Sciatic nerve (tissue), 2 donors: ENCODE measurements at regions not wholly inside any gene's neighbourhood (a gene's known extent, or its start where the extent isn't known, plus 50 kb on each side); places are given as distances from the start of the nearest gene placed in this dataset.
A peak's percentile ranks its signal among the peaks of the same experiment; 100 is the strongest.

Experiments used
- ATAC-seq: fragments of 200-7000 bp; cut with Tn5 transposase; one replicate; pipeline ENCODE4 v1.9.1; 2020; ENCODE audit warnings: mild to moderate bottlenecking, moderate library complexity
- DNase-seq: peaks from one replicate; pipeline ENCODE4 v3.0.0-alpha.2; 2020; ENCODE audit warnings: low spot score
- intact Hi-C: fragments of 100-400 bp; cut with DNase I; formaldehyde crosslinking; loops from one replicate; pipeline ENCODE4 v1.14.2; 2022
- donor health status: DM: no; HTN: no; CAD: no.
- donor health status: DM: no; HTN: no; CAD: no.

- ATAC-seq (peak; percentile 44), DNase-seq (no peak)
- intact Hi-C loops: no loop called here
Observed at GRCh38 chr21:34022627-34023335, 50.6 kb upstream of the MRPS6 start.

DNA sequence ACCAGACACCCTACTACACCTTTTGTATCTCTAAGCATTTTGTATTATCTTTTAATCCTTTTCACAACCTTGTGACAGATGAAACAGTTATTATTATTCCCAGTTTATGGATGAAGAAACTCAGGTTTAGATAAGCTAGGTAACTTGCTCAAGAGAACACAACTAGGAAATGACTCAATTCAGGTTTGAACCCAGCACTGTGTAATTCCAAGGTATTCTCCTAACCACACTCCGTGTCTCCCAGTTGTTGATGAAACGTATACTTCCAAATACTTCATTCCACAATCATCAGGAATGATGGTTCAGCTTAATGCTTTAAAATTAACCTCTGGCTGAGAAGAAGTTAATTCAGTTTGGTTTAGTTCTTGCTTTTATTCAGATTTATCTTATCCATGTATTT lies 51.7 kb upstream of the MRPS6 start:
- ATAC-seq (no peak), DNase-seq (no peak)
- intact Hi-C loops: no loop called here

DNA sequence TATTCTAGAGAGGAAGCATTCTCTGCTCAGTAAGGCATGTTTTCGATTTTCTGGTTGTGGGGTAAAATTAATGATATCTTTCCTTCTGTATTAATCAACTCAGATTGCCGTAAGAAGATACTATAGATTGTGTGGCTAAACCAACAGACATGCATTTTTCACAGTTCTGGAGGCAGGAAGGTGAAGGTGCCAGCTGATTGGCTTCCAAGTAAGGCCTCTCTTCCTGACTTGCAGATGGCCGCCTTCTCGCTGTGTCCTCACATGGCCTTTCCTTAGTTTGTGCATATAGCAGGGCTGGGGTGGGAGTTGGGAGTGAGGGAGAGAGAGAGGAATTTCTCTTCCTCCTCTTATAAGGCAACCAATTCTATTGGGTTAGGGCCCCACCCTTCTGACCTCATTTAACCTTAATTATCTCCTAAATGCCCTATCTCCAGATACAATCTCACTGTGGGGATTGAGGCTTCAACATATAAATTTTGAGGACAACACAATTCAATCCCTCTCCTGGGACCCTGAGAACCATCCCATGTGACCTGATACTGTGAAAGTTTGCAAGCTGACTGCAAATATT lies 52.3 kb upstream of the MRPS6 start:
- ATAC-seq (no peak), DNase-seq (no peak)
- intact Hi-C loops: no loop called here

GRCh38 chr21:34020005-34020847 lies 53.2 kb upstream of the MRPS6 start:
- intact Hi-C loops: no loop called here
- ATAC-seq: peak; percentile 57
- no peak for DNase-seq

GRCh38 chr21:34019402-34019801 lies 54.0 kb upstream of the MRPS6 start:
- ATAC-seq: no peak
- intact Hi-C loops: no loop called here

GRCh38 chr21:34018910-34019309 lies 54.5 kb upstream of the MRPS6 start:
- ATAC-seq (no peak), DNase-seq (no peak)
- intact Hi-C loops: no loop called here

More at GRCh38 chr21:34019402-34019801, 54.0 kb upstream of the MRPS6 start:
- DNase-seq: no peak

GRCh38 chr21:34018185-34018584 lies 55.2 kb upstream of the MRPS6 start:
- intact Hi-C loops: no loop called here
- ATAC-seq: no peak
- DNase-seq: no peak

DNA sequence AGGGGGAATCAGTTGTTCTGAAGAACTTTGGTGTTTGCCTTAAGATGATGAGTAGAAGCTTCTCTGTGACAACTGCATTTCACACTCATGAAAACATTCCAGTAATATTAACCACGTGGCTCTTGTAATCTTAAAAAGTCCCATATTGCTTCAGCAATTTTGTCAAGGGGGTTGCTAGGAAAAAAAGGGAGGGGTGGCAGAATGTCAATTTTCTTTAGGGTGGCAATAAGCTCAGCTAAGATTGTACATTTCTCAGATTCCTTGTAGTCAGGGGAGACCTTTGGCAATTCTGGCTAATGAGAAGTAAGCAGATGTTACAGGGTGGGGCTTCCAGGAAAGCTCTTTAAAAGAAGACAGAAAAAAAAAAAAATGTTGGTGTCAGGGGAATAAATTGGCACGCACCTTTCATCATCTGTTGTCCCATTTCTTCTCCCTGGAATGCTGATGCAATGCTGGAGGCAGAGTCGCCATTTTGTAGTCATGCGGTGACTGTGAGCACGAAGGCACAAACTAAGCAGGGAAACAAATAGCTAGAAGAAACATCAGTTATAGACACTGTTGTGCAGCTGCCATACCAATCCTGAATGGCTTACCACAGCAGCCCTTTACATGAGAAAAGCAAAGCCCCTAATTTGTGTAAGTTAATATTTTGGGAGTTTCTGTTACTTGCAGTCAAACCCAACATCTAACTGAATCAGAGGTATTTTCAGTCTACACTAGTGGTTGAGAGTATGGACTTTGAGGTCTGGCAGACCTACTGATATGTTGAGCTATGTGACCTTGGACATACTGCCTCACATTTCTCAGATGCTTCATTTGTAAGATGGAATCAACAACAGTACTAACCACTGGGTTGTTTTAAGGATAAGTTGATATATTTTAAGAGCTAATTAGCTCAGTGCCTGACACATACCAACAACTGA lies 56.1 kb upstream of the MRPS6 start:
- no peak for DNase-seq
- no peak for ATAC-seq
- intact Hi-C loops: no loop called here

GRCh38 chr21:34012640-34013039 lies 60.7 kb upstream of the MRPS6 start:
- DNase-seq: no peak
- ATAC-seq: no peak
- intact Hi-C loops: no loop called here

DNA sequence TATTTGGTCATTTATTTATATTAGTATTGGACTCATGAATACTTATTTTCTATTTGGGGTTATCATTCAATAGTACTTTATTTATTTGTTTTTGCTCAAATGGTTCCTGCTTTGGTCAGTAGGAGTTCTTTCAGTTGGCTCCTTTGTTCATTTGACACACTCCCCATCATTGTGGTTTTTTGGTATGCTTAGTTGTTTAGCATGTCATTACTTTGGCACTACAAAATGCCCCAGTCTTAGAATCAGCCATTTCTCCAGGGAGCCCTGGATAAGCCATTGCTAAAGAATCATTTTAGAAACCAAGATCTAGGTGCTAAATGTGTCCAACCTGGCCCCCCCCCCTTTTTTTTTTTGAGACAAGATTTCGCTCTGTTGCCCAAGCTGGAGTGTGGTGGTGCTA lies 61.7 kb upstream of the MRPS6 start:
- DNase-seq (no peak), ATAC-seq (no peak)
- intact Hi-C loops: no loop called here

- ATAC-seq (no peak), DNase-seq (no peak)
- intact Hi-C loops: no loop called here
Observed at GRCh38 chr21:34009193-34009592, 64.2 kb upstream of the MRPS6 start.

GRCh38 chr21:34008618-34009017 lies 64.8 kb upstream of the MRPS6 start:
- intact Hi-C loops: no loop called here
- no peak for ATAC-seq

DNA sequence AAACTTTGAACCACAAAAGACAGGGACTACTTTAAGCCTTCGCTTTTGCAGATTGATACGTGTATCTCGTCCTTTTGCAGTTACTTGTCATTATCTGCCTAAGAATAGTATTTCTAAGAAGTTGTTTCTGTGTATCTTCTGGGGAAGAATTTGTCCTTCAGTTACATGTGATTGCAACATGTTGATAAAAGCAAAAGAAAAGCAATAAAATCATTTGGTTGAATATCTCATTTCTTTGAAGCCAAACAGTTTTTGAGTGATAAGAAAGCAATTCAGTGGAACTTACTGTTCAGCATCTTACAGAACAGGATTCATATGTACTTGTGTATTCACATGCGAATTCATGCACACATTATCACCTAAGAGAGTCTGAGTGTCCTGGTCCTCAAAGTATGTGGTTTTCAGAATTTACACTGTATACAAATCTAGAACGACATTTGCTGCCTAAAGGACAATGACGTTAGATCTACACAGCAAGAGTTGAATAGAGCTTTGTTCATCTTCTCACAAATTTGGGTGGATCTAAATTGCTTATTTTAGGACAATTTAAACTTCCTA lies 66.7 kb upstream of the MRPS6 start:
- DNase-seq: no peak
- peak; percentile 37 for ATAC-seq
- intact Hi-C loops: no loop called here

More at GRCh38 chr21:34008618-34009017, 64.8 kb upstream of the MRPS6 start:
- DNase-seq: no peak

DNA sequence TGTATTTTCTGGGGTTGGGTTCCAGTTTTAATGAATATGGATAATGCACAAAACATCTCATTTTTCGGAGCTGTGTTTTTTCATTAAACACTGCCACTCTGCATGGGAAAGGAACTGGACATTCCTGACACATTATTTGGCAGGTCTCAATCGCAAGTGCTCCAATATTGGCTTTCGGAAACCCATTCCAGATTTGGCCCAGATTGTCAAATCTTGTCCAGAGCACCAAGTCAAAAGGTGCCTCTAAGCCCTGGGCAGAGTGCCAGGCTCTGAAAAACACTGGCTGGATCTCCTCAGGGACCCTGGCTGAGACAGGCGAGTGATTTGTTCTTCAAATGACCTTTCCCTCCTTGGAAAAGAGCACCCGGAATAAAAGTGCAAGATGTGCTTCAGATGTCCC lies 68.4 kb upstream of the MRPS6 start:
- DNase-seq (peak; percentile 73), ATAC-seq (peak; percentile 76)
- intact Hi-C loops: no loop called here

GRCh38 chr21:34004013-34004938 lies 69.1 kb upstream of the MRPS6 start:
- peak; percentile 86 for ATAC-seq
- intact Hi-C loops: no loop called here

GRCh38 chr21:34003428-34003827 lies 70.0 kb upstream of the MRPS6 start:
- DNase-seq (no peak), ATAC-seq (no peak)
- intact Hi-C loops: no loop called here

More at GRCh38 chr21:34004013-34004938, 69.1 kb upstream of the MRPS6 start:
- DNase-seq: no peak

DNA sequence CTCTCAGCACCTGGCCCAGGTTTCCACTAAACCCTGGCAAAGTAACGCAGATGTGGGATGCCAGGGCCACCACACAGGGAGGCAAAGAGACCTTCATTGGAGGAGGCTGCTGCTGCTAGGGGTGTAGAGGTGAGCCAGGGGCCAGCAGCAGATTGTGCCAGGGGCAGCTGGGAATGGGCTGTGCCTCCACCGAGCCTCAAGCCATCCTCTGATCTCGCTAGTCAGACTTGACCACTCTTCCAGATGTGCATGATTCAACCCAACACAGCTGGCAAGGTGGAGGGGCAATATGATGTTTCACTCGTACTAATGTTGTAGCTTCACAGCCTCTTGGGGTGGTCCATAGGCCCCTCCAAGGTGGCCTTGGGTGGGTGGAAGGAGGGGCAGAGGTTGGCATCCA lies 73.0 kb upstream of the MRPS6 start:
- ATAC-seq: no peak
- intact Hi-C loops: loop anchor here (2.0 kb wide), 1 partner anchor 28 kb away; no protein-coding TSS in a partner anchor
- no peak for DNase-seq

DNA sequence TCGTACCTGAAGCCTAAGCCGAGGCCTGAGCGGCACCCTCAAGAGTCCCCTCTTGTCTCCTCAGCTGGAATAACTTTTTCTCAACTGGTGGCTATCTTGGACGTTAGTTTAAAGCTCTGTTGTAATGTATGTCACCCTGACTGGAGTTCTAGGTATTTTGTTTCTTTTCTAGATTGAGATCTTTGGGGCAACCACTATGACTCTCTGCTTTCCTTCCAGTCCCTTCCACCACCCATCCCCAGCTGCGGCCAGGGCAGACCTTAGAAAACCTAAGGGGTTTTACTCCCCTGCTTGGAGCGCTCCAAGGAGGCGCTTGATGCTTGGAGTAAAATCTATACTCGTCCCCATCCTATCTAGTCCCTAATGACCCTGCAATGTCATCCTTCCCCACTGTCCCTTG lies 74.6 kb upstream of the MRPS6 start:
- intact Hi-C loops: no loop called here
- ATAC-seq (no peak), DNase-seq (no peak)
